Stimulated activated CD8-positive, alpha-beta memory T cell treated with anti-CD3 and anti-CD28 coated beads, Interleukin-4, amount 100 ng/mL, for 24 hours (primary cell): ENCODE measurements at regions not wholly inside any gene's neighbourhood (a gene's known extent, or its start where the extent isn't known, plus 50 kb on each side); places are given as distances from the start of the nearest gene placed in this dataset.

Experiments used
- DNase-seq: peaks from one replicate; pipeline ENCODE4 v3.0.0-alpha.2; 2020; ENCODE audit warnings: low read depth

DNA sequence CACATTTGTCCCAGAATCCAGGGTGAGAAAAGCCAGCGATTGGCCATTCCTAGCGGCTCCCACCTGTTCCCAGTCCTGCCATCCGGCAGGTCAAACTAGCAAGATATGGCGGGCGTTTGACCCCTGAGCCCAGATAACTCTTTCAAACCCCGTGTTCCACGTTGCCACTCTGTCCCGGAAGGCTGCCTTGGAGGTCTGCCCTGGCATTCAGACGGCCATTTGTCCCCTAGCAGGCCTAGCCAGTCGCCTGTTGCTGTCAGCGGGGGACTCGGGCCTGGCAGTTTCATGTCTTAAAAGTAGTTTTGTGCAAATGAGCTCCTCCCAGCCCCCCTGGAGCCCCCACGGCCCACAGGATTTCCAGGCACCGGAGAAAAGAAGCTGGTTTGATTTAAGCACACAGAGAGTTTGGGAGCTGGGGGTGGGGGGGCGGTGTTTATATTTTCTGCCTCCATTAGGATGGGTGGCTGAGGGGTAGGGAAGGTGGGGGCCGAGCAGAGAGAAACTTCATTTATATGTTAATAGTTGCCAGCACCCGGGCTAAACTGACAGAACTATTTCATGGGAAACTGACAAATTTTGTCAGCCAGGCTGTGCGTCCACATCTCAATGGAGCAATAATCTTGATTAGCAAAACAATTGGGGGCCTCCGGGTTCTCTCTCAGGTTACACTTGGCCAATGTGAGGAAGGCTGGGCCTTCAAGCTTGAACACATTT lies 240.9 kb upstream of the SALL1 start:
- DNase-seq, result no peak

DNA sequence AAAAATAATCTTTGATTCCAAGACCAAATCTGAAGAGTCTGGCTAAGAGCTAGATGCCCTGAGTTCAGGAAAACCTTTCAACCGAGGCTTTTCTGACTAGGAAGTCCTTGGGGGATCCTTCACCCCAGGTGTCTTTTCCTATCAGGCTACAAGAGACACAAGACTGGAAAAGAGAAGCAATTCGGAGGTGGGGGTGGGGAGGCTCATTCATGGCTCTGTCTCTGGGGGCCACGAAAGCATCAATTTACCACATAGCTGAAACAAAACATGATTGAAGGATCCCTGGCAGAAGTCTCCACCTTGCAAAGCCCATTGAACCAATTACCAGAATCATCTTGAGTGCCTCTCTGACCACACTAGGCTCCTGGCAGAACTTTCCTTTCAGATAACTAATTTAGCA lies 239.8 kb upstream of the SALL1 start:
- DNase-seq, result no peak

GRCh38 chr16:51389881-51390280 lies 238.8 kb upstream of the SALL1 start:
- DNase-seq, result no peak

DNA sequence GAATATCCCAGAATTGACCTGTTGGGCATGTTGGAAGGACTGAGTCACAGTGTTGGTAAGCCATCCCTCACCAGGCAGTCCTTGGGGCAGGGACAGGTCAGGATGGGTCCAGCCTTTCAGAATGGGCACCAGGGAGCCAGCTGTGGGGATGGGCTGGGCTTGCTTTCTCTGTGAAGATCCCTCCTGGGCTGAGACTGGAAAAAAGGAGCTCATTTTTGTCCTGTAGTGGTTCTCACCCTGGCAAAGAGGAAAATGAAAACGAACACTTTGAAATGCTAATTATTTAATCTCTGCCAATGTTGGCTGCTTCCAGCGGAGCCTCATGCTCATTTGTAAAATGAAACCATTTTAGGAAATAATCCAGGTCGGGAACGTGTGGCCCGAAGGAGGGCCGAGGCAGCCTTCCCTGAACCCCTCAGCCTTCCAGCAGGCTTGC lies 237.5 kb upstream of the SALL1 start:
- DNase-seq, result no peak

- no peak for DNase-seq
Observed at GRCh38 chr16:51383909-51384308, 232.8 kb upstream of the SALL1 start.

DNA sequence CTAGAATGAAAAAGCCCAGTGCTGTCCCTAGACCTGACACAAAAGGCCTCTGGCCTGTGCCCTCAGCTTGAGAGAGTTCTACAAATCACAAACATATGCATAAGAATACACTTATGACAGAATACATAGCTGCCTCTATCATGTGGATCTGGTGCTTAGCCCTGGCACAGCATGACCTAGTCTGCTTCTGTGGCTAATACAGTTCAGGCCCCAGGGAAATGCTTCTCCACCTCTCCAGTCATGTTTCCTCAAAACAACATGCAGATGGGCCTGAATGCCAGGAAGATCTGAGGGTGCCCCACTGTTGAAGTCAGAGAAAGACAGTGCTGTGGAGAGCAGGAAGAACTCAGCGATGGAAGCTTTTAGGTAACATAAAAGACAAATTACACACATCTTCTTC lies 231.9 kb upstream of the SALL1 start:
- DNase-seq, result no peak

DNA sequence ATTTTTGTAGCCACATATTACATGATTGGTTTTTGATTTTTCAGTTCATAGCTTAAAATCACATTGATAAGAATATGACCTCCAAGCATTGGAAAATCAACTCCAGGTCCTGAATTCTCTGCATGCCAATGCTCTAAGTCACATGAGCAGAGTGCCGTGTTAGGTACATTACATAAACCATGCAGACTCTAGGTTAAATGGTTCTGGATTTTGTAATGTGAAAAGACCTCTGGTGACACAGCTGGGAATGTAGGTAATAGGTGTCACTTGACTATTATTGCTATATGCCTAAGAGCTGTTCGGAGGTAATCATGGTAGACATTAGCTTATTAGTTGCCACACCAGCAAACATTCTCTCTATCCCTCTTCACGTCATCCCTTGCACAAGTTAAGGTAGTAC lies 231.1 kb upstream of the SALL1 start:
- no peak for DNase-seq

DNA sequence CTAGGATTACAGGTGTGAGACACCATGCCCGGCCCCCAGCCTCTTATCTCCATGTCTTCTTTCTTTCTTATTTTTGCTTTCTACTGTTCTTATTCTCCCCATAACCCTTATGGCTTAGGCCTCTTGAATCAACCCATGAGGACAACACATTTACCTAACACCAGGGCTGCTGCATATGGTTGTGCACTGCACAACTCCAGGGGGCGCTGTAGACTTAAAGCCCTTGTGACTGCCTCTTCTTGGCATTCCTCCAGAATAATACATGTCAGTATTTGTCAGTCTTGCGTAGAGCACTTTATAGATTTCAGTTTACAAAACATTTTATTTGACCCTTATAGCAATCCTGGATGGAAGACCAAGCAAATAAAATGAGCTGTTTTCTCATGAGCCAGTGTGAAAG lies 225.0 kb upstream of the SALL1 start:
- no peak for DNase-seq

- no peak for DNase-seq
Observed at GRCh38 chr16:51374790-51375189, 223.7 kb upstream of the SALL1 start.

- no peak for DNase-seq
Observed at GRCh38 chr16:51374346-51374745, 223.3 kb upstream of the SALL1 start.

DNA sequence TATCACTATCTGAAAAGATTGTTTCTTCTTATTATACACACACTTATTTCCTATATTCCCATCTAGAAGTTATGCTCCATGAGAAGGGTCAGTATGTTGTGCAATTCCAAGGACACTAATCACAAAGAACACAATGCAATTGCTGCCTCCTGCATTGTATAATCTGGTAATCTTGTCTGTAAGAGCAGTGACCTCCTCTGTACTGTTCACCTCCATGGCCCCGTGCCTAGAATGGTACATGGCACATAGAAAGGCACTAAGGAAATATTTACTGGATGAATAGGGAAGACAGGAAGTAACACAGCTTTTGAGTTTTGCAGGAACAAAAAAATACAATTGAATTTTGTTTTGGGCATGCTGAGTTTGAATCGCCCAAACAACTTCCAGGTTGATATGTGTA lies 214.6 kb upstream of the SALL1 start:
- DNase-seq, result no peak

DNA sequence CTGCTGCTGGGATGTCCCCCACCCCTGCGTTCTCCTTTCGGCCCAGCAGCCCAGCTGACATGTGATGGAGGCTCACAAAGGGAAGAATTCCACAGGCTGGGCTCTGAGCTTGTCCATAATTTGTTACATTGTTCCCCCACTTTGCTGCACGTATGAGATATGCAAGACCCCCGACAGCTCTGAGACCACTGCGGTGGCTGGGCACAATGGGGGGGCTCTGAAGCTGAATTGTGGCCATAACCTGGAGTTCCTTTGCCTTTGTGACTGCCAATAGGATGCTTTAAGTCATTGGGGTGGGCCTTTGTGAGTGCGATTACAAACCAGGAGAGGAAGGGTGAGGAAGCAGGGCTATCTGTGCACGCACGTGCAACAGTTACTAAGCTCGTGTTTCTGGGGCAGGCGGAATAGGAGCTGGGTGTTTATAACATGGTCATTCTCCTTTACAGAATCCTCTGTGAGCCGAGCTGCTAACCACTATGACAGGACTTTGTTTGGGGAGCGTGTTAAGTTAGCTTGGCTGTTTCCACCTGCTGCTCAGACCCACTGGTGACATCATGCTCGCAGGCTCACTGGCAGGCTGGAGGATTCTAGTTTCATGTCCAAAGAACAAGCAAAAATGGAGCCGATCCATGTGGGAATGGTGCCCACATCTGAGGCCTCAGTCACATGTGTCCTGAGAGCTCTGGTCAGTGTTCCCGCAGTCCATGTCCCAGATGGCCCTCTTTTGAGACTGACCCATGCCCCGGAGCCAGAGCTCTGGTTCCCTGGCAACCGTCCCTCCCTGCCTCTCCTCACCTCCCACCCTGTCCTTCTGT lies 208.3 kb upstream of the SALL1 start:
- no peak for DNase-seq

DNA sequence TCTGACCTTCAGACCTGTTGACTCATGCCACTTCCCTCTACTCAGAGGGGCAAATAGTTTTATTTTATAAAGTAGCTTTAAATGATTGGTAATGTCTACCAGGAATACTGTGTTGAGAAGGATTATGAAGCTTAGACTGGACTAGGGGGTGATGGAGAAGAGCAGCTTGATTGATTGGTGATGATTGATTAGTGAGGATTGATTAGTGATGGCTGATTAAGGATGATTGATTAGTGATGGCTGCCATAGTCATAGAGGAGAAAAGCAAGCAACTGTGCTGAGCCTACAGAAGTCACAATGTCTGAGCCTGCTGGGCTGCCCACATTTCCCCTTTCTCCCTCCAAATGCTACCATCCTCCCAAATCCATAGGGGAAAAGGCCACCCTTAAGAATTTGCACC lies 206.8 kb upstream of the SALL1 start:
- DNase-seq, result no peak

- no peak for DNase-seq
Observed at GRCh38 chr16:51355875-51356274, 204.8 kb upstream of the SALL1 start.

GRCh38 chr16:51355195-51355594 lies 204.1 kb upstream of the SALL1 start:
- no peak for DNase-seq

DNA sequence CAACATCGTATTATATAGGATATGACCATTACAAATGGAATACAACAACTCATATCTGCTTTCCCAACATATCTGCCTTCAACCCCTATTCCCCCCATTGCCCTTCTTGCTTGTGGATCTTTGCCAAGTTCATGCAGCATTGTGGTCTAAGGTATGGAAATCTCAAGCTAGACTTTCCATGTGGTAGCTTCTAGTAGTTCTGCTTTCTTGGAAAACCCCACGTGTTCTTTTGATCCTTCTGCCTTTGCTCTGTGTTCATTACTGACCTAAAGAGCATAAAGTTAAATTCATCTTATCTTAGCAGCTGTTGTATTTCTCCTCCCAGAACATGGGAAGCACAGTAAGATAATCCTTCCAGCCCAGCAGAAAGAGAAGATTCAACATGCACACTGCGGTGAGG lies 202.0 kb upstream of the SALL1 start:
- DNase-seq, result no peak

DNA sequence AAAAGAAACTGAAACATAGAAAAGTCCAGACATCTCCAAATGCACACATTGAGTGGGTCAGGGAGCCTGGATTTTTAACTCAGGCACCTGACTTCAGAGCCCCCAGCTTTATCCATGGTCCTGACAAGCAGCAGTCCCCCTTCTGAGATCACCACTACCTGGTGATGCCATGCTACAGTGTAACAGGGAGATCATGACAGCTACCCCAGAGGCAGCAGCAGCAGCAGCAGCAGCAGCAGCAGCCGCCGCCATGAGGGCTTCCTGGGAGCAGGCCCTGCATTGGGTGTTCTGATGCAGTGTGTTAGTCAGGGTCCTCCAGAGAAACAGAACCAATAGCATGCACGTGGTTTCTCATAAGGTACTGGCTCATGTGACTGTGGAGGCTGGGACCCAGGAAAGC lies 198.6 kb upstream of the SALL1 start:
- no peak for DNase-seq

DNA sequence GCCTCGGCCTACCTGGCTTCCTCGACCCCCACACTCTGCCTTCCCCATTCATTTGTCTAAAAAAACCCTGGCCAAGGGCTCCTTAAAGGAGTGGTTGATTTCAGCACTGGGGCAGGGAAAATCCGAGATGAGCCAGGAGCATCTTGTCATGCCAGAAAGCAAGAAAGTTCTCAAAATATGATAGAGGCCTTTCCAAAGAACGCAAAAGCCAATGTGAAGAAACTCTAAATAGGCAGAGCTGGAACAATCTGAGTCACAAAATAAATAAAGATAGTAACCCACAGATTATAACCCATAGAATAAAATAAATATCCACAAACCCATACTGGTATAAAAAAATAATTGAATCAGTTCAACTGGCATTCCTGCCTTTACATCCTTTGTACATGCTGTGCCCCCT lies 192.3 kb upstream of the SALL1 start:
- DNase-seq, result no peak

DNA sequence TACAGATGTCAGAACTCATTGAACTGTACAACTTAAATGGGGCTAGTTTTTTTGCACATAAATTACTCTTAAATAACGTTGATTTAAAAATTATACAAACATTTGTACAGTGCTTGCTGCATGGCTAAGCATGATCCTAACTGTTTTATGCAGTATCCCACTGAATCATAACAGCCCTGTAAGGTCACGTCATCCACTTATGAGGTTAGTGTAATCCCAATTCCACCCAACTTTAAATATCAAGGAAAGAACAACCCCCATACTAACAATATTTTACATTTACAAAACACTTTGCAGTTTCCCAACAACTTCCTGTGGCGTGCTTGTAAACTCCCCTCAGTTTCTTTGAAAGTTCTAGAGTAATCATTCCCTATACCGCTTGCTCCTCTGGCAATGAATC lies 190.1 kb upstream of the SALL1 start:
- no peak for DNase-seq

DNA sequence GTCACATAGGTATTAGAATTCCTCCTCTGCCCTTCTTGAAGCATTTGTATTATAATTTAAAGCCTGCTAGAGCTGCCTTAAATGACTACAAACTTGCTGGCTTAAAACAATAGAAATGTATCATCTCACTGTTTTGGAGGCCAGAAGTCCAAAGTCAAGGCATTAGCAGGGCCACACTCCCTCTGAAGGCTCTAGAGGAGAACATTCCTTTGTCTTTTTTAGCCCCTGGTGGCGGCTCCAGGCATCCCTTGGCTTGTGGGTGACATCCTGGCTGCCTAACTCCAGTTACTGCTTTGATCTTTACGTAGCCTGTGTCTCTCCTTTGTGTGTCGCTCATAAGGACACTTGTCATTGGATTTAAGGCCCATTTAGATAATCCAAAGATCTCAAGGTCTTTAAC lies 186.6 kb upstream of the SALL1 start:
- no peak for DNase-seq

GRCh38 chr16:51328733-51329132 lies 177.7 kb upstream of the SALL1 start:
- no peak for DNase-seq

- DNase-seq, result no peak
Observed at GRCh38 chr16:51327001-51327400, 175.9 kb upstream of the SALL1 start.

DNA sequence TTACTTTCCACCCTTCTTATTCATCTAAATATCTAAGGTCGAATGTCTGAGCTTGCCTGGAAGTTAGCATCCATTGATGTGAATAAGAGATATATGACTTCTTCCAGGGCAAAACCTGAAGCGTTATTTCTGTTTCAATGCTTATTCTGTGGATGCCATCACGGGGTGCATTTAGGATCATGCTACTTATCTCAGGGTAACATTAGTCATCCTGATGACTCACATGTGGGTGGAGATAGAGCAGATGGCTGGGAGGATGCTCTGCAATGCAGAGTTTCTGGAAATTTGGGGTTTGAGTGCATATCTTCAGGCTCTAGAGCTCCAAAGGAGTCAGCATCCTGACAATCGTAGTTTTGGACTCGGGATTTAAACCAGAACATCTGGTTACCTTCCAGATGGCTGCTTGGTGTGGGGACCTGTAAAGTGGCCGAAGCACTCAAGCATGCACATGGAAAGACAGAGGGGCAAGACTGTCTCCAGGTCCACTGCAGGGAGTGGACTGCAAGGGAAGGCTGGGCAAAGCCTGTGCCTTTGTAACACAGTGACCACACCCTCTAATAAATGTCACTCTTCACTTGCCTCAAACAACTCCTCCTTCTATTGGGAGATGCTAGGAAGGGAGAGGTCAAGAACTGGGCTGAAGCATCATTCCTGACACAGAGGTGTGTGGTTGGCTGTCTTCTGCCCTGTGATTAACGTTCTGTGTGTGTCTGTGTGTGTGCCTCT lies 175.2 kb upstream of the SALL1 start:
- no peak for DNase-seq
